Calu3 (cell line): ENCODE measurements at regions not wholly inside any gene's neighbourhood (a gene's known extent, or its start where the extent isn't known, plus 50 kb on each side); places are given as distances from the start of the nearest gene placed in this dataset.

ENCODE experiments used
- BruUV-seq: library from RNA; stranded (reverse); fragments of 400-500 nt; replicated peaks from 2 replicates; lab custom pipeline; 2021; lab: Mats Ljungman, UMichigan
- CTCF ChIA-PET: fragments of 300-600 bp; sonication (Branson Sonifier 250); formaldehyde crosslinking; loops from one replicate; lab custom pipeline; 2022; ENCODE audit warnings: antibody characterized with exemption; lab: Charles Lee
- DNase-seq: peaks from one replicate; pipeline ENCODE4 v3.0.0; 2022
- H3K27ac Mint-ChIP-seq: one replicate; pipeline ENCODE4 v1.8.0; 2022; ENCODE audit warnings: mixed read lengths; ENCODE audit not compliant: unreplicated experiment
- H3K27me3 Mint-ChIP-seq: one replicate; pipeline ENCODE4 v1.8.0; 2022; ENCODE audit warnings: mixed read lengths; ENCODE audit not compliant: unreplicated experiment
- H3K36me3 Mint-ChIP-seq: one replicate; pipeline ENCODE4 v1.8.0; 2022; ENCODE audit warnings: mild to moderate bottlenecking, moderate library complexity, mixed read lengths; ENCODE audit not compliant: insufficient read depth, unreplicated experiment
- H3K4me1 Mint-ChIP-seq: one replicate; pipeline ENCODE4 v1.8.0; 2022; ENCODE audit warnings: mild to moderate bottlenecking, low read depth, mixed read lengths; ENCODE audit not compliant: unreplicated experiment
- H3K4me3 Mint-ChIP-seq: one replicate; pipeline ENCODE4 v1.8.0; 2022; ENCODE audit warnings: mild to moderate bottlenecking, low read depth, moderate library complexity, mixed read lengths; ENCODE audit not compliant: unreplicated experiment
- H3K9me3 Mint-ChIP-seq: one replicate; pipeline ENCODE4 v1.8.0; 2022; ENCODE audit warnings: low read depth, mixed read lengths; ENCODE audit not compliant: unreplicated experiment
- CTCF ChIP-seq: fragments of 200-600 bp; IDR thresholded peaks from one replicate; pipeline ENCODE4 v1.8.0; 2022; ENCODE audit warnings: antibody characterized with exemption; ENCODE audit not compliant: unreplicated experiment
- intact Hi-C: fragments of 100-400 bp; cut with micrococcal nuclease; formaldehyde crosslinking; loops from one replicate; pipeline ENCODE4 v1.10.0; 2022; ENCODE audit not compliant: unreplicated experiment

- no peaks in the 10 kb centered on the region for H3K9me3 Mint-ChIP-seq
- H3K27ac Mint-ChIP-seq: no peak overlapping the region
- CTCF ChIA-PET: no interaction called here
- no peak overlapping the region for H3K4me3 Mint-ChIP-seq
- TF ChIP-seq CTCF: no peak
- DNase-seq: no peak
- no peaks in the 10 kb centered on the region for H3K4me1 Mint-ChIP-seq
- H3K36me3 Mint-ChIP-seq: no peaks in the 10 kb centered on the region
- intact Hi-C loops: no loop called here
- BruUV-seq: no TSS peak
- H3K27me3 Mint-ChIP-seq: no peaks in the 10 kb centered on the region
These were observed 1597.8 kb upstream of the PCDH10 start for GRCh38 chr4:131551306-131551705.

GRCh38 chr4:131566026-131566425 lies 1583.1 kb upstream of the PCDH10 start:
- no peaks in the 10 kb centered on the region for H3K36me3 Mint-ChIP-seq
- BruUV-seq: no TSS peak
- DNase-seq: no peak
- no peak for TF ChIP-seq CTCF
- no peak overlapping the region for H3K27ac Mint-ChIP-seq
- no peaks in the 10 kb centered on the region for H3K9me3 Mint-ChIP-seq
- H3K27me3 Mint-ChIP-seq: no peaks in the 10 kb centered on the region
- no peak overlapping the region for H3K4me3 Mint-ChIP-seq
- intact Hi-C loops: no loop called here
- no peaks in the 10 kb centered on the region for H3K4me1 Mint-ChIP-seq
- CTCF ChIA-PET: no interaction called here

GRCh38 chr4:131584587-131584986 lies 1564.5 kb upstream of the PCDH10 start:
- CTCF ChIA-PET: no interaction called here
- Mint-ChIP-seq H3K36me3 (no peaks in the 10 kb centered on the region), H3K27me3 (no peaks in the 10 kb centered on the region), H3K9me3 (peaks cover 4% of the 10 kb centered on the region), H3K4me3 (no peak overlapping the region), H3K27ac (no peak overlapping the region), H3K4me1 (no peaks in the 10 kb centered on the region)
- BruUV-seq: no TSS peak
- no peak for TF ChIP-seq CTCF
- no peak for DNase-seq
- intact Hi-C loops: no loop called here

DNA sequence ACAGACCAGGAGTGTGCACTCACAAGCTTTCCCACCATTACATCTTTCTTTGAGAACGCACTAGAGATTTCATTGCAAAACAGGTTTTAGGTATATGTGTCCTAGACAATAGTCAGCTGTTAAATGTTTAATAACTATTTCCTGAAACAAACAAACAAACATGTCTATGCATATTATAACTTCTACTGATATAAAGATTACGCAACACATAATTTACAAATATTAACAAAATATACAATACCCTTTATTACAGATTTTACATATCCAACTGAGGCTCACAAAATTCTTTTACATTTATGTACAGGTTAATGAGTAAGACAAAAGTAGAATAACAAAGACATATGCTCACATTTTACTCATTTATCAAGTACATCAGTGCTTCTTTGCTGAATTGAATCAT lies 1554.0 kb upstream of the PCDH10 start:
- no TSS peak for BruUV-seq
- Mint-ChIP-seq H3K9me3 (peaks cover 2% of the 10 kb centered on the region), H3K4me3 (no peak overlapping the region), H3K36me3 (no peaks in the 10 kb centered on the region), H3K4me1 (no peaks in the 10 kb centered on the region), H3K27me3 (no peaks in the 10 kb centered on the region), H3K27ac (no peak overlapping the region)
- no peak for DNase-seq
- no peak for TF ChIP-seq CTCF
- CTCF ChIA-PET: no interaction called here
- intact Hi-C loops: no loop called here
